ENCODE measurements at regions not wholly inside any gene's neighbourhood (a gene's known extent, or its start where the extent isn't known, plus 50 kb on each side); places are given as distances from the start of the nearest gene placed in this dataset.
"Not testable (repeated sequence)": the region's sequence is repeated elsewhere in the genome, so short reads cannot be mapped to it uniquely, and the experiment has no call there.

- no peak for DNase-seq
Measured at GRCh38 chr22:25492841-25493734, 71.4 kb upstream of the GRK3 start.

- DNase-seq, result no peak
Measured at GRCh38 chr22:25493794-25494193, 70.7 kb upstream of the GRK3 start.

GRCh38 chr22:25494774-25495173 lies 69.7 kb upstream of the GRK3 start:
- DNase-seq, result no peak

- DNase-seq, result no peak
Measured at GRCh38 chr22:25495285-25495684, 69.2 kb upstream of the GRK3 start.

- DNase-seq, result no peak
Measured at GRCh38 chr22:25496396-25497064, 67.9 kb upstream of the GRK3 start.

GRCh38 chr22:25497181-25497641 lies 67.3 kb upstream of the GRK3 start:
- no peak for DNase-seq

GRCh38 chr22:25497716-25498115 lies 66.8 kb upstream of the GRK3 start:
- DNase-seq, result no peak

GRCh38 chr22:25500671-25501070 lies 63.8 kb upstream of the GRK3 start:
- not testable (repeated sequence) for DNase-seq

GRCh38 chr22:25504017-25504416 lies 60.5 kb upstream of the GRK3 start:
- not testable (repeated sequence) for DNase-seq

- no peak for DNase-seq
Measured at GRCh38 chr22:25508161-25508560, 56.3 kb upstream of the GRK3 start.

GRCh38 chr22:25508761-25509321 lies 55.6 kb upstream of the GRK3 start:
- no peak for DNase-seq

- DNase-seq, result no peak
Measured at GRCh38 chr22:25509374-25509791, 55.1 kb upstream of the GRK3 start.

GRCh38 chr22:25510876-25511275 lies 53.6 kb upstream of the GRK3 start:
- no peak for DNase-seq

- DNase-seq, result no peak
Measured at GRCh38 chr22:25511725-25512124, 52.8 kb upstream of the GRK3 start.

- no peak for DNase-seq
Measured at GRCh38 chr22:25514436-25515180, 49.9 kb upstream of the GRK3 start.
